Endodermal cell (in vitro differentiated cells): ENCODE measurements at regions not wholly inside any gene's neighbourhood (a gene's known extent, or its start where the extent isn't known, plus 50 kb on each side); places are given as distances from the start of the nearest gene placed in this dataset.

Source experiments
- DNase-seq: peaks from one replicate; pipeline ENCODE4 v3.0.0-alpha.2; 2017
- H3K27ac ChIP-seq: 2 replicates; pipeline ENCODE4 v1.5.1; 2013; ENCODE audit warnings: mild to moderate bottlenecking, low read depth, low read length, moderate library complexity
- H3K27me3 ChIP-seq: 2 replicates; pipeline ENCODE4 v1.6.1; 2013; ENCODE audit warnings: mild to moderate bottlenecking, low read length, moderate library complexity; ENCODE audit not compliant: insufficient read depth, control insufficient read depth, poor library complexity, severe bottlenecking
- H3K36me3 ChIP-seq: 2 replicates; pipeline ENCODE4 v1.7.0; 2013; ENCODE audit warnings: mild to moderate bottlenecking, low read length, moderate library complexity; ENCODE audit not compliant: control insufficient read depth, insufficient read depth
- H3K4me1 ChIP-seq: one replicate; pipeline ENCODE4 v1.7.0; 2013; ENCODE audit warnings: low read length; ENCODE audit not compliant: control insufficient read depth, insufficient read depth
- H3K4me3 ChIP-seq: 2 replicates; pipeline ENCODE4 v1.5.1; 2013; ENCODE audit warnings: mild to moderate bottlenecking, low read length, moderate library complexity
- H3K9ac ChIP-seq: 2 replicates; pipeline ENCODE4 v1.6.1; 2013; ENCODE audit warnings: mild to moderate bottlenecking, low read length, moderate library complexity; ENCODE audit not compliant: poor library complexity, severe bottlenecking; ENCODE audit errors: extremely low read depth
- H3K9me3 ChIP-seq: 2 replicates; pipeline ENCODE4 v1.6.1; 2013; ENCODE audit warnings: mild to moderate bottlenecking, low read length, moderate library complexity; ENCODE audit not compliant: control insufficient read depth
- H3K27ac Mint-ChIP-seq: 2 replicates; pipeline ENCODE4 v1.8.0; 2020; ENCODE audit warnings: mixed read lengths
- H3K27me3 Mint-ChIP-seq: 2 replicates; pipeline ENCODE4 v1.8.0; 2021; ENCODE audit warnings: mild to moderate bottlenecking, mixed read lengths; ENCODE audit not compliant: insufficient read depth
- H3K36me3 Mint-ChIP-seq: 2 replicates; pipeline ENCODE4 v1.8.0; 2020; ENCODE audit warnings: low read depth, mixed read lengths
- H3K4me1 Mint-ChIP-seq: 2 replicates; pipeline ENCODE4 v1.8.0; 2020; ENCODE audit warnings: mixed read lengths
- H3K4me3 Mint-ChIP-seq: 2 replicates; pipeline ENCODE4 v1.8.0; 2020; ENCODE audit warnings: mild to moderate bottlenecking, moderate library complexity, mixed read lengths
- H3K9me3 Mint-ChIP-seq: 2 replicates; pipeline ENCODE4 v1.8.0; 2020; ENCODE audit warnings: mild to moderate bottlenecking, mixed read lengths
- WGBS, 2 experiments: methylation state at CpG; one replicate each; pipeline versions ENCODE4 v1.1.5 to v1.1.7; 2013; ENCODE audit warnings: missing lambda C conversion rate in 2 of 2, mixed read lengths in 1 of 2; ENCODE audit not compliant: insufficient coverage in 1 of 2, insufficient read length in 1 of 2; 5-methylcytosine and 5-hydroxymethylcytosine counted together
- TF ChIP-seq, protein P1 (sequence below): fragments of 200-600 bp; sonication (generic); conservative IDR thresholded peaks from 2 replicates; pipeline ENCODE4 v1.5.0; 2021; ENCODE audit warnings: antibody characterized with exemption, mild to moderate bottlenecking

DNA sequence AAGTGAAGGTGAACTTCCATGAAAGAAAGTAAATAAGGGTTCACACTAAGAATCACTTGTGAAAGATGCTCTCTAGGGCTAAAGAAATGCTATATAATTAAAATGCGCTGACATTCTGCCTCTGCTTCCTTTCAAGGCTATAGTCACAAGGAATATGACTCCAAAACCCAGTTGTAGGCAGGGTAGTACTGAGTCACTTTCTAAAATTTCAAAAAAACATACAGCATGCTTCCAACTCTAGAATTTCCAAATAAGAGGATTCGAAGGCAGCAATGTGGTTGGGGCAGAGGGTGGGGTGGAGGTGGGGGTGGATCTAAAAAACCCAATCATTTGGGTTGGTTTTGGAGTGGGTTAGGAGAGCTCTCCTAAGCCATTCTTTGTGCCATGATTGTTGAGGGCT, 84.6 kb downstream of the HMHB1 start:
- H3K27ac Mint-ChIP-seq, result no peak overlapping the region
- no peaks in the 10 kb centered on the region for H3K27me3 Mint-ChIP-seq
- Histone ChIP-seq H3K4me1 (peaks cover 5% of the 10 kb centered on the region), H3K27ac (no peak overlapping the region), H3K36me3 (no peaks in the 10 kb centered on the region), H3K4me3 (no peak overlapping the region), H3K9me3 (no peaks in the 10 kb centered on the region), H3K27me3 (no peaks in the 10 kb centered on the region), H3K9ac (no peak overlapping the region)
- no peaks in the 10 kb centered on the region for H3K36me3 Mint-ChIP-seq
- 100% methylated on average over 2 of the region's 2 CpGs; no CpG with 5 or more reads in 1 of the 2 experiments for WGBS, 2 experiments
- TF ChIP-seq, protein P1, sequence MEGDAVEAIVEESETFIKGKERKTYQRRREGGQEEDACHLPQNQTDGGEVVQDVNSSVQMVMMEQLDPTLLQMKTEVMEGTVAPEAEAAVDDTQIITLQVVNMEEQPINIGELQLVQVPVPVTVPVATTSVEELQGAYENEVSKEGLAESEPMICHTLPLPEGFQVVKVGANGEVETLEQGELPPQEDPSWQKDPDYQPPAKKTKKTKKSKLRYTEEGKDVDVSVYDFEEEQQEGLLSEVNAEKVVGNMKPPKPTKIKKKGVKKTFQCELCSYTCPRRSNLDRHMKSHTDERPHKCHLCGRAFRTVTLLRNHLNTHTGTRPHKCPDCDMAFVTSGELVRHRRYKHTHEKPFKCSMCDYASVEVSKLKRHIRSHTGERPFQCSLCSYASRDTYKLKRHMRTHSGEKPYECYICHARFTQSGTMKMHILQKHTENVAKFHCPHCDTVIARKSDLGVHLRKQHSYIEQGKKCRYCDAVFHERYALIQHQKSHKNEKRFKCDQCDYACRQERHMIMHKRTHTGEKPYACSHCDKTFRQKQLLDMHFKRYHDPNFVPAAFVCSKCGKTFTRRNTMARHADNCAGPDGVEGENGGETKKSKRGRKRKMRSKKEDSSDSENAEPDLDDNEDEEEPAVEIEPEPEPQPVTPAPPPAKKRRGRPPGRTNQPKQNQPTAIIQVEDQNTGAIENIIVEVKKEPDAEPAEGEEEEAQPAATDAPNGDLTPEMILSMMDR, result no peak
- H3K4me3 Mint-ChIP-seq, result no peak overlapping the region
- no peaks in the 10 kb centered on the region for H3K9me3 Mint-ChIP-seq
- DNase-seq, result no peak
- peaks cover 19% of the 10 kb centered on the region for H3K4me1 Mint-ChIP-seq

DNA sequence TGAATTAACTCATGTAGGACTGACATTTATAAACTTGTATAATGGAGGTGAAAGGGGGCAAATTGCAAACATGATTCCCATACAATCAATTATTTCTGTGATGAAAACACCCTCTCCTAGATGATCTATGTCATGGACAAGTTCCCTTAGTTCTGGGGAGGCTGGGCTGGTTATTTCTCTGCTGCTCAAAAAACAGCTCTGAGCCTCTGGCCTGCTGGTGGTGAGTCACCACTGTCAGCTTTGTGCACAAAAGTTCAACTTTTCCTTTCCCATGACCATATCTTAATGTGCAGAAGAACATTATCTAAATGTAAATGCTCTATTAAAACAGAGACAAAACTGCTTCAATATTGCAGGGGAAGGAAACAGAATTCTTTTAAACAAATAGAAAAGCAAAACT, 85.0 kb downstream of the HMHB1 start:
- H3K36me3 ChIP-seq, result no peaks in the 10 kb centered on the region
- H3K27ac ChIP-seq, result no peak overlapping the region
- DNase-seq, result no peak
- peaks cover 5% of the 10 kb centered on the region for H3K4me1 ChIP-seq
- TF ChIP-seq, protein P1, result no peak
- no peak overlapping the region for H3K9ac ChIP-seq
- no peak overlapping the region for H3K4me3 ChIP-seq
- Mint-ChIP-seq H3K27me3 (no peaks in the 10 kb centered on the region), H3K4me1 (peaks cover 19% of the 10 kb centered on the region), H3K9me3 (no peaks in the 10 kb centered on the region), H3K36me3 (no peaks in the 10 kb centered on the region), H3K4me3 (no peak overlapping the region), H3K27ac (no peak overlapping the region)
- no peaks in the 10 kb centered on the region for H3K9me3 ChIP-seq
- no peaks in the 10 kb centered on the region for H3K27me3 ChIP-seq

DNA sequence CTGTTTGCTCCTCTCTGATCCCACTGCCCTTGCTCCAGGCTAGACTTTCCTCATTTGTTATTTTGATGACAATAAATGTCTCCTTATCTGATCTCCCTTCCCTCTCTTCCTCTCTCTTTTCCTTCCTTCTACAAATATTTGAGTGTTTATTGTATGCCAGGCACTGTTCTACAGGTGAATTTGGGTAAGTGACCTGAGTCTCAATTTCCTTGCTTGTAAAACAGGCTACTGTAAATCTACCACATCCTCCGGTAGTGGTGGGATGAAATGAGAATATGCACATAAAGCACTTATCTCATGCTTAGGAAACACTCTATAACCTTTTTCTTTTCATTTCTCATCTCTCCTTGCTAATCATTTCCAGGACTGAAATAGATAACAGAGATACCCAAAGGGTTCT, 86.4 kb downstream of the HMHB1 start:
- Histone ChIP-seq H3K9ac (no peak overlapping the region), H3K9me3 (no peaks in the 10 kb centered on the region), H3K4me1 (peaks cover 5% of the 10 kb centered on the region), H3K27me3 (no peaks in the 10 kb centered on the region), H3K4me3 (no peak overlapping the region), H3K27ac (no peak overlapping the region), H3K36me3 (no peaks in the 10 kb centered on the region)
- DNase-seq, result no peak
- TF ChIP-seq, protein P1, result no peak
- no peaks in the 10 kb centered on the region for H3K27me3 Mint-ChIP-seq
- WGBS, 2 experiments, result 80% methylated on average over 1 of the region's 1 CpG; no CpG with 5 or more reads in 1 of the 2 experiments
- no peak overlapping the region for H3K4me3 Mint-ChIP-seq
- H3K9me3 Mint-ChIP-seq, result no peaks in the 10 kb centered on the region
- no peaks in the 10 kb centered on the region for H3K36me3 Mint-ChIP-seq
- peaks cover 19% of the 10 kb centered on the region for H3K4me1 Mint-ChIP-seq
- no peak overlapping the region for H3K27ac Mint-ChIP-seq
